Neural cell (in vitro differentiated cells): ENCODE measurements at regions not wholly inside any gene's neighbourhood (a gene's known extent, or its start where the extent isn't known, plus 50 kb on each side); places are given as distances from the start of the nearest gene placed in this dataset.

Source experiments
- H2AFZ ChIP-seq: fragments of 200-600, 300-800 bp; sonication (generic), shearing (Covaris generic); 2 replicates; pipeline ENCODE4 v1.6.0; 2014; ENCODE audit warnings: low read depth, mild to moderate bottlenecking, antibody characterized with exemption, low read length, moderate library complexity
- H3F3A ChIP-seq: fragments of 200-600 bp; shearing (Covaris generic); 2 replicates; pipeline ENCODE4 v1.6.1; 2016; ENCODE audit warnings: mild to moderate bottlenecking, moderate library complexity, mixed read lengths, antibody characterized with exemption, low read length; ENCODE audit not compliant: insufficient read depth, poor library complexity, severe bottlenecking
- H3K27ac ChIP-seq: fragments of 200-600, 300-800 bp; sonication (generic), shearing (Covaris generic); 2 replicates; pipeline ENCODE4 v1.5.1; 2014; ENCODE audit warnings: mild to moderate bottlenecking, low read length, moderate library complexity
- H3K27me3 ChIP-seq: fragments of 300-800, 200-600 bp; sonication (generic), shearing (Covaris generic); 2 replicates; pipeline ENCODE4 v1.6.0; 2014; ENCODE audit warnings: mild to moderate bottlenecking, low read depth, low read length, moderate library complexity; ENCODE audit not compliant: insufficient read depth
- H3K36me3 ChIP-seq: fragments of 300-800, 200-600 bp; sonication (generic), shearing (Covaris generic); 2 replicates; pipeline ENCODE4 v1.5.1; 2014; ENCODE audit warnings: mild to moderate bottlenecking, antibody characterized with exemption, low read length, moderate library complexity; ENCODE audit not compliant: insufficient read depth
- H3K4me2 ChIP-seq: fragments of 300-800, 200-600 bp; sonication (generic), shearing (Covaris generic); 2 replicates; pipeline ENCODE4 v1.6.0; 2014; ENCODE audit warnings: mild to moderate bottlenecking, low read length
- H3K4me3 ChIP-seq: fragments of 300-800, 200-600 bp; sonication (generic), shearing (Covaris generic); 2 replicates; pipeline ENCODE4 v1.5.1; 2014; ENCODE audit warnings: mild to moderate bottlenecking, low read length, moderate library complexity
- H3K79me2 ChIP-seq: fragments of 200-600 bp; shearing (Covaris generic); replicated peaks from 2 replicates; pipeline ENCODE4 v1.6.0; 2014; ENCODE audit warnings: mild to moderate bottlenecking, low read length, moderate library complexity; ENCODE audit not compliant: insufficient read depth
- H3K9ac ChIP-seq: fragments of 300-800, 200-600 bp; sonication (generic), shearing (Covaris generic); 2 replicates; pipeline ENCODE4 v1.6.1; 2016; ENCODE audit warnings: mild to moderate bottlenecking, low read length, mixed read lengths
- H3K9me2 ChIP-seq: fragments of 200-600 bp; shearing (Covaris generic); 2 replicates; pipeline ENCODE4 v1.6.1; 2016; ENCODE audit warnings: mild to moderate bottlenecking, low read length, mixed read lengths; ENCODE audit not compliant: insufficient read depth
- H3K9me3 ChIP-seq: fragments of 200-600, 300-800 bp; sonication (generic), shearing (Covaris generic); 2 replicates; pipeline ENCODE4 v1.6.1; 2016; ENCODE audit warnings: mild to moderate bottlenecking, mixed run types, low read length, moderate library complexity, mixed read lengths
- H4K20me1 ChIP-seq: fragments of 200-600 bp; shearing (Covaris generic); 2 replicates; pipeline ENCODE4 v1.6.1; 2016; ENCODE audit warnings: mild to moderate bottlenecking, mixed run types; ENCODE audit not compliant: insufficient read depth
- CTCF ChIP-seq: fragments of 450-650 bp; IDR thresholded peaks from 2 replicates; pipeline ENCODE4 v1.5.1; 2014; ENCODE audit warnings: antibody characterized with exemption, mild to moderate bottlenecking, moderate library complexity; ENCODE audit not compliant: poor library complexity, severe bottlenecking
- EP300 ChIP-seq: fragments of 450-650 bp; conservative IDR thresholded peaks from 2 replicates; pipeline ENCODE4 v1.6.1; 2014; ENCODE audit warnings: antibody characterized with exemption, mild to moderate bottlenecking, moderate library complexity; ENCODE audit not compliant: poor library complexity, severe bottlenecking
- EZH2 ChIP-seq: fragments of 200-600, 300-800 bp; shearing (Covaris generic), sonication (generic); IDR thresholded peaks from 2 replicates; pipeline ENCODE4 v1.6.1; 2014; ENCODE audit warnings: antibody characterized with exemption, low read length, borderline replicate concordance, mild to moderate bottlenecking; ENCODE audit not compliant: insufficient read depth, poor library complexity, severe bottlenecking
- MXI1 ChIP-seq: fragments of 450-650 bp; conservative IDR thresholded peaks from 2 replicates; pipeline ENCODE4 v1.6.1; 2014; ENCODE audit warnings: antibody characterized with exemption, mild to moderate bottlenecking; ENCODE audit not compliant: poor library complexity, severe bottlenecking
- POLR2AphosphoS5 ChIP-seq: IDR thresholded peaks from 2 replicates; pipeline ENCODE4 v1.6.1; 2012
- RAD21 ChIP-seq: fragments of 450-650 bp; conservative IDR thresholded peaks from 2 replicates; pipeline ENCODE4 v1.6.1; 2014; ENCODE audit warnings: antibody characterized with exemption, mild to moderate bottlenecking, moderate library complexity
- REST ChIP-seq: IDR thresholded peaks from 2 replicates; pipeline ENCODE4 v1.6.1; 2012; ENCODE audit warnings: borderline replicate concordance
- SMC3 ChIP-seq: fragments of 450-650 bp; conservative IDR thresholded peaks from 2 replicates; pipeline ENCODE4 v1.6.1; 2014; ENCODE audit warnings: antibody characterized with exemption, mild to moderate bottlenecking, moderate library complexity; ENCODE audit not compliant: poor library complexity
- TAF1 ChIP-seq: IDR thresholded peaks from 2 replicates; pipeline ENCODE4 v1.6.1; 2012; ENCODE audit warnings: low read depth

- Histone ChIP-seq H3K9me2 (no peaks in the 10 kb centered on the region), H3K79me2 (no peaks in the 10 kb centered on the region), H3K4me2 (no peak overlapping the region), H3K27ac (no peak overlapping the region), H3K27me3 (no peaks in the 10 kb centered on the region), H3K9ac (no peak overlapping the region), H3K4me3 (no peak overlapping the region), H3F3A (no peaks in the 10 kb centered on the region), H4K20me1 (no peaks in the 10 kb centered on the region), H2AFZ (no peak overlapping the region), H3K9me3 (no peaks in the 10 kb centered on the region), H3K36me3 (no peaks in the 10 kb centered on the region)
- no peak for TF ChIP-seq RAD21
- TF ChIP-seq EP300, result no peak
- no peak for TF ChIP-seq POLR2AphosphoS5
- TF ChIP-seq CTCF, result no peak
- TF ChIP-seq EZH2, result no peak
- no peak for TF ChIP-seq SMC3
- no peak for TF ChIP-seq REST
- TF ChIP-seq TAF1, result no peak
- no peak for TF ChIP-seq MXI1
These were observed 175.9 kb upstream of the IZUMO3 start for GRCh38 chr9:24721621-24722020.

GRCh38 chr9:24712206-24712605, 166.5 kb upstream of the IZUMO3 start:
- Histone ChIP-seq H3K9ac (no peak overlapping the region), H4K20me1 (no peaks in the 10 kb centered on the region), H3K79me2 (no peaks in the 10 kb centered on the region), H3K9me2 (no peaks in the 10 kb centered on the region), H2AFZ (no peak overlapping the region), H3K27ac (no peak overlapping the region), H3K4me2 (no peak overlapping the region), H3F3A (no peaks in the 10 kb centered on the region), H3K27me3 (no peaks in the 10 kb centered on the region), H3K4me3 (no peak overlapping the region), H3K36me3 (no peaks in the 10 kb centered on the region), H3K9me3 (no peaks in the 10 kb centered on the region)
- TF ChIP-seq TAF1 (no peak), POLR2AphosphoS5 (no peak), MXI1 (no peak), RAD21 (no peak), CTCF (no peak), EZH2 (no peak), SMC3 (no peak), EP300 (no peak), REST (no peak)
